GM10248 (cell line): ENCODE measurements at regions not wholly inside any gene's neighbourhood (a gene's known extent, or its start where the extent isn't known, plus 50 kb on each side); places are given as distances from the start of the nearest gene placed in this dataset.

ENCODE experiments used
- CTCF ChIA-PET: fragments of 300-600 bp; sonication (Branson Sonifier 250); formaldehyde crosslinking; extraction: SDS; loops from one replicate; lab custom pipeline; 2021; ENCODE audit warnings: antibody characterized with exemption; lab: Yijun Ruan, JAX
- POLR2A ChIA-PET: fragments of 350-650 bp; sonication (Branson Sonifier 250); formaldehyde crosslinking; extraction: SDS; loops from one replicate; lab custom pipeline; 2020; ENCODE audit warnings: antibody characterized with exemption; lab: Yijun Ruan, JAX
- DNase-seq: peaks from one replicate; pipeline ENCODE4 v3.0.0; 2012; ENCODE audit errors: extremely low spot score
- TF ChIP-seq, protein P1 (sequence below): IDR thresholded peaks from 2 replicates; pipeline ENCODE4 v1.5.1; 2012; ENCODE audit warnings: mild to moderate bottlenecking, low read depth; ENCODE audit errors: extremely low read depth, missing control alignments, control extremely low read depth

DNA sequence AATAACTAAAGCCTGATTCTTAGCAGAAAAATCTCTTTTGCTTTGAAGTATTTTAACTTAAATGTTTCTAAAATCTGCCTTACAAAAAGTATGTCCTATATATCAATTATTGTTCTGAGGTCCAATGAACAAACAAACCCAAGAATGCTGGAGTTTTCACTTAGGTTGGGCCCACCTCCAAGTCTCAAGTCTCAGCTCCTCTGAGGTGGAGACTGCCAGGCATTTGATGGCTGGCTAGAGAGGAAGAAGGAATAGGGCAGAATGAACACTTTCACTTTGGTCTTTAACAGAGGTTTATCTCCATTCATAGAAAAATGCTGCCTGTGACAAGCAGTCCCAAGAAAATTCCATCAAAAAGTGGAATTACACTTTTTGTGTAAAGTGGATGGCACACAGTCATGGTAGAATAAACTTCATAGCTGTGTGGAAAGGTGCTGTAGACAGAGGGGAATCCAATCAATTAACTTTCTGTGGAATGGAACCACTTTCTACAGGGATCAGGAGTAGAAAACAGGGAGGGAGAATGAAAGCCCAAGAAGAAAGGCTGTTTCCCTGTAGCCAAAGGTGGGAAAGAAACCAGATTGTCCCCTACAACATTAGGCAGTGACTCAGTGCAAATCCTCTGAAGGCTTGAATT is 349.4 kb upstream of the RUNX1 start:
- POLR2A ChIA-PET: no interaction called here

DNA sequence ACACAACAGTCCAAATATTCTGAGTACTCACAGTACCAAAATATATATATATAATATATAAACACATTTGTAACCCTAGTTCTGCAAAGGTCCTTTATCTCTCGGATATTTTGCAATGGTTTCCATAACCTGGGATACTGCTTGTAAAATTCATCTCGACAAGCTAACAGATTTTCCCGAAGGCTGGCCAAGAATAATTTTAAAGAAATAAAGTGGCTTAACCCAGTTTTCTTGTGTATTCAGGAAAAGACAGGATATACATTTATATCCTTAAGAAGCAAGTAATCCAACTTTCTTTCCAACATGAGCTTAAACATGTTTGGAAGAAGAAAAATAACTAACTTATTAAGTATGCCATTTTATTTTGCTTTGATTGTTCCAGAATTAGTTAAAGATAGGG is 348.7 kb upstream of the RUNX1 start:
- no peak for DNase-seq
- TF ChIP-seq, protein P1, sequence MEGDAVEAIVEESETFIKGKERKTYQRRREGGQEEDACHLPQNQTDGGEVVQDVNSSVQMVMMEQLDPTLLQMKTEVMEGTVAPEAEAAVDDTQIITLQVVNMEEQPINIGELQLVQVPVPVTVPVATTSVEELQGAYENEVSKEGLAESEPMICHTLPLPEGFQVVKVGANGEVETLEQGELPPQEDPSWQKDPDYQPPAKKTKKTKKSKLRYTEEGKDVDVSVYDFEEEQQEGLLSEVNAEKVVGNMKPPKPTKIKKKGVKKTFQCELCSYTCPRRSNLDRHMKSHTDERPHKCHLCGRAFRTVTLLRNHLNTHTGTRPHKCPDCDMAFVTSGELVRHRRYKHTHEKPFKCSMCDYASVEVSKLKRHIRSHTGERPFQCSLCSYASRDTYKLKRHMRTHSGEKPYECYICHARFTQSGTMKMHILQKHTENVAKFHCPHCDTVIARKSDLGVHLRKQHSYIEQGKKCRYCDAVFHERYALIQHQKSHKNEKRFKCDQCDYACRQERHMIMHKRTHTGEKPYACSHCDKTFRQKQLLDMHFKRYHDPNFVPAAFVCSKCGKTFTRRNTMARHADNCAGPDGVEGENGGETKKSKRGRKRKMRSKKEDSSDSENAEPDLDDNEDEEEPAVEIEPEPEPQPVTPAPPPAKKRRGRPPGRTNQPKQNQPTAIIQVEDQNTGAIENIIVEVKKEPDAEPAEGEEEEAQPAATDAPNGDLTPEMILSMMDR: no peak
- CTCF ChIA-PET: interaction anchor here (1.6 kb wide), 1 partner anchor 652 kb away, joined by 7 read pairs; no protein-coding TSS in a partner anchor
- POLR2A ChIA-PET: no interaction called here

More for the DNA sequence above, 349.4 kb upstream of the RUNX1 start:
- CTCF ChIA-PET: interaction anchor here (1.6 kb wide), 1 partner anchor 653 kb away, joined by 7 read pairs; no protein-coding TSS in a partner anchor
- TF ChIP-seq, protein P1: no peak
- no peak for DNase-seq

DNA sequence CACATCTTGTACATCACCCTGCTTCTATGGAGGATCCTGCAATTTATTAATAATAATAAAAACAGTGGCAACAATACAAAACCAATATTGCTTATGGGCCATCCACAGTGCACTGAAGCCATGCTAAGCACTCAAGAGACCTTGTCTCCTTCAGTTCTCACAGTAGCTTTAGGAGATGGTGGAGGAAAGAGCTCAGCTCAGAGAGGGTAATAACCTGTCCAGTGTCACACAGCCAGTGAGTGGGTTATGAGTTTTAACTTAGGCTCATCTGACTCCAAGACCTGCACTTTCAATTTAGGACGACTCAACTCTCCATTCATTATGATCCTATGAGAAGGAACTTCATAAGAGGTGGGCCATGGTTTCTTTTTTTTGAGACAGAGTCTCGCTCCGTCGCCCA is 347.6 kb upstream of the RUNX1 start:
- DNase-seq: no peak
- TF ChIP-seq, protein P1: no peak
- ChIA-PET CTCF (interaction anchor here (1.0 to 1.5 kb wide), 3 partner anchors 23 to 507 kb away, joined by 3 to 4 read pairs (median 3); no protein-coding TSS in a partner anchor), POLR2A (no interaction called here)

DNA sequence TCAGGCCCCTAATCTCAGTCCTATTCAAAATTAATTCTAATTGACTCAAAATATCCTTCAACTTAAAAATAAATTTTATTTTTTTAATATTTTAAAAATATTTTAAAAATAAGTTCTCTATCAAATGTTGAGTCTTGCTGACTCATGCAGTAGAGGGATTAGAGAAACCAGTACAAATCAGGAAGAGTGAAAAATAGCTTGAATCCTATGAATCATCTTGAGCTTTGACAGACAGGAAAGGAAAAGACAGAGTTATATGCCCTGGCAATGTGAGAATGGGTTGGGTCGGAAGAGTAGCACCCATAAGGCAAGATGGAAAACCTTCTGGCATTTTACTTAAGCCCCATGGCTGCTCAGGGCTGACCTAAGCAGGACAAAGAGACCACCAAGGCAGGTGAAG is 346.6 kb upstream of the RUNX1 start:
- DNase-seq: no peak
- TF ChIP-seq, protein P1: no peak
- ChIA-PET CTCF (interaction anchor here (1.0 to 1.5 kb wide), 3 partner anchors 24 to 506 kb away, joined by 3 to 4 read pairs (median 3); no protein-coding TSS in a partner anchor), POLR2A (no interaction called here)

DNA sequence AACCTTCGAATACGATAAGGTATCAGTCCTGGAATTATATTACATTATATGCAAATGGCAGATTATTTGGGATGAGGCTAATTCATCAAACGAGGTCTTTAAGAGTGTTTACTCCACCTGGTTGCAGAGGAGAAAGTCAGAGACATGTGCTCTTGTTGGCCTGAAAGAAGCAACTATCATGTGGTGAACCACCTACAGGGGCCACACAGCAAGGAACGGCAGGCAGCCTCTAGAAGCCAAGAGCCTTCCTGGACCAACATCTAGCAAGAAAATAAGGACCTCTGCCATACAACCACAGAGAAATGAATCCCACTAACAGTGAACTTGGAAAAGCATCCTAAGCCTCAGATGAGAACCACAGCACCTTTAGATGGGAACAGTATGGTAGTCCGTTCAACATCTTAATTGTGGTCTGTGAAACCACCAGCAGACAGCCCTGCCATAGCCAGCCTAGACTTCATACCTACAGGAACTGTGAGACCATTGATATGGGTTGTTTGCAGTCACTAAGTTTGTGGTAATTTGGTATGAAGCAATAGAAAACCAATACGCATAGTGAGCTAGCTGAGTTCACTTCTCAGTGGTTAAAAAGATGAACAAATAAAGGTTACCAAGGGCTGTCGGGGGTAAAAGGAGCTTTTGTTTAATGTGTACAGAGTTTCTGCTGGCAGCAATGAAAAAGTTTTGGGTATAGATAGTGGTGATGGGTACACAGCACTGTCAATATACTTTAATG is 345.7 kb upstream of the RUNX1 start:
- POLR2A ChIA-PET: no interaction called here
- DNase-seq: no peak
- CTCF ChIA-PET: interaction anchor here (0.7 kb wide), 1 partner anchor 707 kb away, joined by 3 read pairs; no protein-coding TSS in a partner anchor
- TF ChIP-seq, protein P1: no peak

DNA sequence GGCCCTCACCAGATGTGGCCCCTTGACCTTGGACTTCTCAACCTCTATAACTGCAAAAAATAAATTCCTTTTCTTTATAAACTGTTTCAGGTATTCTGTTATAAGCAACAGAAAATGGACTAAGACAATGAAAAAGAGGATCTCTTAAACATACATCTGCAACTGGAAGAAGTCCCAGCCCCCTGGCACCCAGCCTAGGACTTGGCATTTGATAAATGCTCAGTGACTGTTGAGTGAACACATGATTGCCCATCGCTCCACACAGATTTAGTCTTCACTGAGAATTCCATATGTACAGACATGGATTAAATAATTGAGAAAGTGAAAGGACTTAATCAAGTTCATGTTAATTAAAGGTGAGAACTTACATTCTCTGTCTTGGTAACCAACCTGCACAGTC is 344.9 kb upstream of the RUNX1 start:
- POLR2A ChIA-PET: no interaction called here
- CTCF ChIA-PET: no interaction called here
- DNase-seq: no peak
- TF ChIP-seq, protein P1: no peak
